ENCODE measurements at regions not wholly inside any gene's neighbourhood (a gene's known extent, or its start where the extent isn't known, plus 50 kb on each side); places are given as distances from the start of the nearest gene placed in this dataset.
"Not testable (repeated sequence)": the region's sequence is repeated elsewhere in the genome, so short reads cannot be mapped to it uniquely, and the experiment has no call there.

- not testable (repeated sequence) for TF ChIP-seq CTCF (conservative IDR thresholded peaks at IDR 0.05); ZFX (IDR thresholded peaks at IDR 0.05)
Measured at GRCh38 chr7:89718941-89719340, 435.3 kb upstream of the STEAP1 start.
